A673 (cell line): ENCODE measurements at regions not wholly inside any gene's neighbourhood (a gene's known extent, or its start where the extent isn't known, plus 50 kb on each side); places are given as distances from the start of the nearest gene placed in this dataset.

Source experiments
- BruUV-seq: library from RNA; stranded (reverse); fragments of 400-500 nt; replicated peaks from 2 replicates; lab custom pipeline; 2021; lab: Mats Ljungman, UMichigan
- CTCF ChIA-PET: fragments of 300-600 bp; sonication (Branson Sonifier 250); formaldehyde crosslinking; loops from one replicate; lab custom pipeline; 2022; ENCODE audit warnings: antibody characterized with exemption; lab: Charles Lee
- POLR2A ChIA-PET: fragments of 300-600 bp; sonication (Branson Sonifier 250); formaldehyde crosslinking; loops from one replicate; lab custom pipeline; 2022; ENCODE audit warnings: antibody characterized with exemption; ENCODE audit not compliant: low non-redundant PET; lab: Charles Lee
- DNase-seq: peaks from one replicate; pipeline ENCODE4 v3.0.0-alpha.2; 2015; ENCODE audit warnings: low spot score
- H3K27ac ChIP-seq: fragments of 200-600 bp; sonication (generic); 2 replicates; pipeline ENCODE4 v1.5.1; 2016; ENCODE audit warnings: mixed run types, low read depth, mild to moderate bottlenecking, mixed read lengths, antibody characterized with exemption, low read length; ENCODE audit not compliant: poor library complexity, severe bottlenecking
- H3K27me3 ChIP-seq: fragments of 200-600 bp; sonication (generic); replicated peaks from 2 replicates; pipeline ENCODE4 v1.6.1; 2017; ENCODE audit warnings: mixed run types, low read depth, mild to moderate bottlenecking, mixed read lengths, antibody characterized with exemption, low read length; ENCODE audit not compliant: insufficient read depth, poor library complexity
- H3K36me3 ChIP-seq: fragments of 200-600 bp; sonication (generic); 2 replicates; pipeline ENCODE4 v1.6.1; 2016; ENCODE audit warnings: mixed run types, mild to moderate bottlenecking, mixed read lengths, antibody characterized with exemption, low read length; ENCODE audit not compliant: insufficient read depth, poor library complexity, severe bottlenecking
- H3K4me1 ChIP-seq: fragments of 200-600 bp; sonication (generic); 2 replicates; pipeline ENCODE4 v1.6.1; 2017; ENCODE audit warnings: mixed run types, mild to moderate bottlenecking, mixed read lengths, antibody characterized with exemption, low read length; ENCODE audit not compliant: insufficient read depth, poor library complexity, severe bottlenecking
- H3K4me3 ChIP-seq: fragments of 200-600 bp; sonication (generic); 2 replicates; pipeline ENCODE4 v1.5.1; 2016; ENCODE audit warnings: low read depth, mixed run types, mild to moderate bottlenecking, mixed read lengths, low read length; ENCODE audit not compliant: poor library complexity, severe bottlenecking
- H3K9me3 ChIP-seq: fragments of 200-600 bp; sonication (generic); 2 replicates; pipeline ENCODE4 v1.6.1; 2016; ENCODE audit warnings: mixed run types, low read depth, mild to moderate bottlenecking, mixed read lengths, antibody characterized with exemption, low read length; ENCODE audit not compliant: poor library complexity, severe bottlenecking
- CTCF ChIP-seq: fragments of 300-800, 200-600 bp; sonication (generic); conservative IDR thresholded peaks from 2 replicates; pipeline ENCODE4 v1.5.1; 2017; ENCODE audit warnings: low read depth, mild to moderate bottlenecking, antibody characterized with exemption, low read length, moderate library complexity, mixed read lengths
- EZH2 ChIP-seq: fragments of 200-600 bp; sonication (generic); IDR thresholded peaks from 2 replicates; pipeline ENCODE4 v1.6.1; 2017; ENCODE audit warnings: borderline replicate concordance, low read depth, mild to moderate bottlenecking, mixed read lengths, antibody characterized with exemption, low read length; ENCODE audit not compliant: poor library complexity, severe bottlenecking
- intact Hi-C: fragments of 100-400 bp; cut with micrococcal nuclease; formaldehyde crosslinking; loops from one replicate; pipeline ENCODE4 v1.10.0; 2022; ENCODE audit not compliant: unreplicated experiment

- Histone ChIP-seq H3K36me3 (no peaks in the 10 kb centered on the region), H3K4me1 (no peaks in the 10 kb centered on the region), H3K27ac (no peak overlapping the region), H3K27me3 (no peaks in the 10 kb centered on the region), H3K4me3 (no peak overlapping the region), H3K9me3 (no peaks in the 10 kb centered on the region)
- DNase-seq = no peak
- ChIA-PET POLR2A (no interaction called here), CTCF (no interaction called here)
- TF ChIP-seq CTCF (no peak), EZH2 (no peak)
- intact Hi-C loops = no loop called here
- no TSS peak for BruUV-seq
Measured at GRCh38 chr13:103557878-103558277, 491.7 kb upstream of the SLC10A2 start.

GRCh38 chr13:103556681-103557080 lies 490.5 kb upstream of the SLC10A2 start:
- no peak for DNase-seq
- POLR2A ChIA-PET = no interaction called here
- no TSS peak for BruUV-seq

DNA sequence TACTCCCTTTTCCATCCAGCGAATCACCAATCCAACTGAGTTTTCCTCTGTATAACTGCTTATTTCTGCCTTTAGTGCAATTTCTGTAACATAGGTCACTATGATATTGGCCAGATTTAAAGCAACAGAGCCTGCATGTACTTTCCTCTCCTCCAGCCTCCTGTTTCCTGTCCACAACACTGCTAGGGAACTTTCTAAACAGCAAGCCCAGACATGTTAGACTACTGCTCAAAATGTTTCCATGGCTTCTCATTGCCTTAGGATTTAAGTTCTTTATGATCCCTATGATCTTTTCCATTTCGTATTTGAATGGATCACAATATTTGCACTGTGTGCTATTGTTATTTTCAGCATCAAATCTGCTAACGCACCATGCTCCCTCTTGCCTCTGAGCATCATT lies 481.7 kb upstream of the SLC10A2 start:
- no peak for DNase-seq
- no peaks in the 10 kb centered on the region for H3K27me3 ChIP-seq
- H3K36me3 ChIP-seq = no peaks in the 10 kb centered on the region
- ChIA-PET CTCF (no interaction called here), POLR2A (no interaction called here)
- no peaks in the 10 kb centered on the region for H3K4me1 ChIP-seq
- no peaks in the 10 kb centered on the region for H3K9me3 ChIP-seq
- TF ChIP-seq EZH2 (no peak), CTCF (no peak)
- no TSS peak for BruUV-seq
- H3K4me3 ChIP-seq = no peak overlapping the region
- intact Hi-C loops = no loop called here
- H3K27ac ChIP-seq = no peak overlapping the region

More at GRCh38 chr13:103556681-103557080, 490.5 kb upstream of the SLC10A2 start:
- intact Hi-C loops = no loop called here
- Histone ChIP-seq H3K27ac (no peak overlapping the region), H3K36me3 (no peaks in the 10 kb centered on the region), H3K4me1 (no peaks in the 10 kb centered on the region), H3K9me3 (no peaks in the 10 kb centered on the region), H3K27me3 (no peaks in the 10 kb centered on the region), H3K4me3 (no peak overlapping the region)
- CTCF ChIA-PET = no interaction called here
- TF ChIP-seq CTCF (no peak), EZH2 (no peak)
